ENCODE measurements at regions not wholly inside any gene's neighbourhood (a gene's known extent, or its start where the extent isn't known, plus 50 kb on each side); places are given as distances from the start of the nearest gene placed in this dataset.
"Not testable (repeated sequence)": the region's sequence is repeated elsewhere in the genome, so short reads cannot be mapped to it uniquely, and the experiment has no call there.

DNA sequence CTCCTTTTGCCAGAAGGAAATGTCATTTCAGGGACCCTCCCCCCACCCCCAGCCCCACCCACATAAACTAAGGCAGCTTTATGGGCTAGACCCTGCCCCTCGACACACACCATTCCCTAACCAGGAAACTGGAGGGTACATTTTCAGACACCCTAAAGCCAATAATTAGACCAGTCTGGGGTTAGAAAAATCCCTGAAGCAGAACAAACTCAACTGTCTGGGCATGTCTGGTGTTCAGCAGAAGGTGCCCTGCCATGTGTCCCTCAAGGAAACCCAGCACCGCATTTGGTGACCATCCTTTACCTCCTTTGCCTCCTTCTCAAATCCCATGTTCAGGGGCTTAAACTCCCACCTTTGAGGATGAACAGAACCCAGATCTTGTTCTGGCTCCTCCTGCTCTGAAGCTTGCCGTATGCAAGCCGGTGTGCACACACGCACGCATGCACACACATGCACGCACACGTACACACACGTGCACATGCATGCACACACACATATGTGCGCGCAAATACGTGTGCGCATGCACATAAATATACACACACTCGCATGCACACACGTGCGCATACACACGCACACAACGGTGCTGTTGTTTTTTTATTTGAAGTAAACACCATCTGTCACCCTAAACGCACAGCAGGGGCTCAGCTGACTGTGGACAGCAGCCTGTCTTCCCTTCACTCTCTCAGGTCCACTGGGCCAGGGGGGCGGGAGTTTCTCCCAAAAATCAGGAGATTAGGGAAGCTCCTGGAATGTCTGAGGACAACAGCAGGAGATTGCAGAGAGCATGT is 156.8 kb upstream of the TNRC6C start:
- Histone ChIP-seq H3K9ac (ENCODE audit: low read length) (no peak overlapping the region), H3K36me3 (ENCODE audit: control insufficient read depth, insufficient read depth, low read length) (no peaks in the 10 kb centered on the region), H3K27me3 (ENCODE audit: control insufficient read depth, insufficient read depth, low read length) (peaks cover 32% of the 10 kb centered on the region)

DNA sequence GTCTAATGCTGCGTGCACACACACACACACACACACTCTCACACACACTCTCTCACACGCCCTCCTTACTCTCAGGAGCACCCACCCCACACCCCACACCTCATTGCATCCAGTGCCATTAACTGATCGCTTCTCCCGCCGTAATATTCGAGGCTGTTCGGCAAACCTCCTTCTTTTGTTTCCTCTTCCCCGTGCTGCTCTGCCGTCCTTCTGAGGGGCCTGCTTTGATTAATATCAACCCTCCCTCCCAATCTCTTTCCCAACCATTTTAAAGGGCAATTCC is 156.2 kb upstream of the TNRC6C start:
- Histone ChIP-seq H3K27ac (ENCODE audit: low read depth, low read length) (no peak overlapping the region), H3K4me3 (ENCODE audit: low read depth, low read length) (no peak overlapping the region; the same call in 1 of the 2 replicates), H3K9ac (ENCODE audit: low read length) (no peak overlapping the region), H3K4me1 (ENCODE audit: control insufficient read depth, insufficient read depth, low read length) (peaks cover 22% of the 10 kb centered on the region), H3K36me3 (ENCODE audit: control insufficient read depth, insufficient read depth, low read length) (no peaks in the 10 kb centered on the region), H3K27me3 (ENCODE audit: control insufficient read depth, insufficient read depth, low read length) (peaks cover 35% of the 10 kb centered on the region), H3K9me3 (ENCODE audit: control insufficient read depth, insufficient read depth, low read depth, low read length) (no peaks in the 10 kb centered on the region)

More for the DNA sequence above, 156.8 kb upstream of the TNRC6C start:
- H3K4me1 ChIP-seq (ENCODE audit: control insufficient read depth, insufficient read depth, low read length), result peaks cover 22% of the 10 kb centered on the region
- no peak overlapping the region; the same call in 1 of the 2 replicates for H3K4me3 ChIP-seq (ENCODE audit: low read depth, low read length)
- no peak overlapping the region for H3K27ac ChIP-seq (ENCODE audit: low read depth, low read length)
- no peaks in the 10 kb centered on the region for H3K9me3 ChIP-seq (ENCODE audit: control insufficient read depth, insufficient read depth, low read depth, low read length)

DNA sequence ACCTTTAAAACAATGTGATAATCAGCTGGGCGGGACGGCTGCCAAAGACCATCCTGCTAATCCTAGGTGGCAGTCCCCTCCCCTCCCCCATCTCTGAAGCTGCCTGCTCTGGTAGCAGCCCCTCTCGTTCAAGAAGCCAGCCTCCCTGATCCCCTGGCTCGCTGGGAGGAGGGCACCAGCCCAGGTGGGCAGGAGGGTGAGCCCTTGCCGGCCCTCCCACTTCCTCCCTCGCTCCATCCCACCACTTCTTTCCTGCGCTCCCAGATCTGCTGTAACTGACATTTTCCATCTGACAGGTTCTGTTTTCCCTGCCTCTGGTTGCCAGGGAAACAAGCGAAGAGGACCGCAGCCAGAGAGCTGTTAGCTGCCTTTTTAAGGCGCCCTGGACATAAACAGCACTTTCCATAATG is 155.7 kb upstream of the TNRC6C start:
- H3K9ac ChIP-seq (ENCODE audit: low read length), result no peak overlapping the region
- no peaks in the 10 kb centered on the region for H3K36me3 ChIP-seq (ENCODE audit: control insufficient read depth, insufficient read depth, low read length)
- no peaks in the 10 kb centered on the region for H3K9me3 ChIP-seq (ENCODE audit: control insufficient read depth, insufficient read depth, low read depth, low read length)
- H3K4me1 ChIP-seq (ENCODE audit: control insufficient read depth, insufficient read depth, low read length), result peaks cover 22% of the 10 kb centered on the region
- H3K4me3 ChIP-seq (ENCODE audit: low read depth, low read length), result no peak overlapping the region; the same call in 1 of the 2 replicates
- H3K27me3 ChIP-seq (ENCODE audit: control insufficient read depth, insufficient read depth, low read length), result peaks cover 38% of the 10 kb centered on the region
- H3K27ac ChIP-seq (ENCODE audit: low read depth, low read length), result no peak overlapping the region

DNA sequence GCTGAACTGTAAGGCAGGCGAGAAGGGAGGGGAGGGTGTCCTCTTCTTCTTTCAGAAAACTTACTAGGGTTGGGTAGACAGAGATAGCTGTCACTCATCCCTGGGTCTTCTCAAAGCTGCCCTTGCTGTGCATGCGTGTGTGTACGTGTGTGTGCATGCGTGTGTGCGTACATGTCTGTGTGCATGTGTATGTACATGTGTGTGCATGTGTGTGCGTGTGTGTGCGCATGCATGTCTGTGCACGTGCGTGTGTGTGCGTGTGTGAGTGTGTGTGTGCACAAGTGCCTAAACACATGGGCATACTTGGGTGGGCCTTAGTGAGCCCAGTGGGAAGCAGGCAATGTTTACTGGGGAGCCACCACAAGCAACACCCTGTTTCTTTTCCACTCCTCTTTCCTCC is 154.8 kb upstream of the TNRC6C start:
- Histone ChIP-seq H3K27me3 (ENCODE audit: control insufficient read depth, insufficient read depth, low read length) (peaks cover 38% of the 10 kb centered on the region), H3K36me3 (ENCODE audit: control insufficient read depth, insufficient read depth, low read length) (no peaks in the 10 kb centered on the region), H3K27ac (ENCODE audit: low read depth, low read length) (no peak overlapping the region), H3K9ac (ENCODE audit: low read length) (no peak overlapping the region), H3K4me3 (ENCODE audit: low read depth, low read length) (no peak overlapping the region), H3K9me3 (ENCODE audit: control insufficient read depth, insufficient read depth, low read depth, low read length) (no peaks in the 10 kb centered on the region), H3K4me1 (ENCODE audit: control insufficient read depth, insufficient read depth, low read length) (peaks cover 22% of the 10 kb centered on the region)

DNA sequence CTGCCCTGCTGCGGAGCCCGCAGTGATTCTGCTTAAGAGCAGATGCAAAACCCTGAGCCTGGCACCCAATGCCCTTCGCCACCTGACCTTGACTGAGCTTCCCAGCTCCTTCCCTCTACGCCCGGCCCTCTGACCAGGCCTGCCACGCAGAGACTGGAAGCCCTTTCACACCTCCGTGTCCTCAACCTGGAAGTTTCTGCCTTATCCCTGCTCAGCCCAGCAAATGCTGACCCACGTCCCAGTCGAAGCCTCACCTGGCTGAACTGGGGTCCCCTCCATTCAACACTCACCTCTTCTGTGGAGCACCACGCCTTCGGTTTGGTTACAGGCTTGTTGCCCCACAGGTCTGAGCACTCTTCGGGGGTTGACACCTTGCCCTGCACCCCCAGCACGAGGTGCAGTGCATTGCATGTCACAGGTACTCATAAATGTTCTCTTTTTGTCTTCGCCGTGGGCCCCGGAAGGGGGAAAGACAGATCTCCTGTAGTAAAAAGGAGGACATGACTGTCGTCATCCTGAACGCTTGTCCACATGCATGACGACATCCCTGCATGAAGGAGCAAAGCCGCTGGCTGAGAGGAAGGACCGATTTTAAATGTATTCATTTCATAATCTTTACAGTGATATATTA is 153.6 kb upstream of the TNRC6C start:
- no peaks in the 10 kb centered on the region for H3K9me3 ChIP-seq (ENCODE audit: control insufficient read depth, insufficient read depth, low read depth, low read length)
- no peak overlapping the region for H3K9ac ChIP-seq (ENCODE audit: low read length)
- H3K27me3 ChIP-seq (ENCODE audit: control insufficient read depth, insufficient read depth, low read length), result peaks cover 38% of the 10 kb centered on the region
- H3K4me3 ChIP-seq (ENCODE audit: low read depth, low read length), result no peak overlapping the region
- peaks cover 22% of the 10 kb centered on the region for H3K4me1 ChIP-seq (ENCODE audit: control insufficient read depth, insufficient read depth, low read length)
- H3K36me3 ChIP-seq (ENCODE audit: control insufficient read depth, insufficient read depth, low read length), result no peaks in the 10 kb centered on the region
- H3K27ac ChIP-seq (ENCODE audit: low read depth, low read length), result no peak overlapping the region

DNA sequence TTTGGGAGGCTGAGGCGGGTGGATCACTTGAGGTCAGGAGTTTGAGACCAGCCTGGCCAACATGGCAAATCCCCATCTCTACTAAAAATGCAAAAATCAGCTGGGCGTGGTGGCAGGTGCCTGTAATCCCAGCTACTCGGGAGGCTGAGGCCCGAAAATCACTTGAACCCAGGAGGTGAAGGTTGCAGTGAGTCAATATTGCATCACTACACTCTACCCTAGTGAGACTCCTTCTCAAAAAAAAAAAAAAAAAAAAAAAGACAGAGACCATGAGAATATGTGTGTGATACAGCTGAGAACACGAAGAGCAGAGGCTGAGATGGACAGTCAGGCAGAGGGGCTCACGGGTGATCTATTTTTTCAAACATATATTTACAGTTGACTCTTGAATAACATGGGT is 152.5 kb upstream of the TNRC6C start:
- not testable (repeated sequence) for H3K36me3 ChIP-seq (ENCODE audit: control insufficient read depth, insufficient read depth, low read length); H3K4me3 ChIP-seq (ENCODE audit: low read depth, low read length); H3K9ac ChIP-seq (ENCODE audit: low read length); H3K9me3 ChIP-seq (ENCODE audit: control insufficient read depth, insufficient read depth, low read depth, low read length); H3K27ac ChIP-seq (ENCODE audit: low read depth, low read length)
- H3K27me3 ChIP-seq (ENCODE audit: control insufficient read depth, insufficient read depth, low read length), result peaks cover 38% of the 10 kb centered on the region
- H3K4me1 ChIP-seq (ENCODE audit: control insufficient read depth, insufficient read depth, low read length), result peaks cover 32% of the 10 kb centered on the region

DNA sequence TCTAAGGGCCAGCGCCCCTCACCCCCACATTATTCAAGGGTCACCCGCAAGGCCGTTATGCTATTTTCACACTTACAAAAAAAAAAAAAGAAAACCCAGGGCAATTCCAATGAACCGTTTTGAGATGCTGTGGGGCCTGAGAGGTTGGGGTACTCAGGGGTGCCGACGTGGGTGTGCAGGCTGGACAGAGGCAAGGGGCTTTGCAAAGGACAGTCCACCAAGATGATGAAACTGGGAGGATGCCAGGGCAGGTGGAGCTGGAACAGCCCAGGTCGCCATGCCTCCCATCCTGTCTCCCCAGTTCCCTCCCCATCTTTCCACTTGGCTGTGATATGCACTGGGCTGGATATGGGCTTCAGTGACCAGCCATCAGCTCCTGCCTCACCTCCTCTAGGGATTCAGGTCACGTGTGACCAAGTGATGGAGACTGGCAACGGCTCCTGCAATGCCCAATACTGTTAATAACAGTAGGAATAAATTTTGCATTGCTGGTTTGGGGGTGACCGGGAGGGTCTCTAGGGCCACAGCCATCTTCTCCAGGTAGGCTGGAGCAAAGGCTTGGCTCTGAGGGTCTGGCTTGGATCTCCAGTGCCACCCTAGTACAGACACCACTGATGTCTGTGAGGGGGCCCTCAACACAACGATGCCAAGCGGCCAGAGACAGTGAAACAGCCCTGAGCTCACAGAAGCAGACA is 151.3 kb upstream of the TNRC6C start:
- Histone ChIP-seq H3K27me3 (ENCODE audit: control insufficient read depth, insufficient read depth, low read length) (peaks cover 31% of the 10 kb centered on the region), H3K4me3 (ENCODE audit: low read depth, low read length) (no peak overlapping the region), H3K36me3 (ENCODE audit: control insufficient read depth, insufficient read depth, low read length) (no peaks in the 10 kb centered on the region), H3K4me1 (ENCODE audit: control insufficient read depth, insufficient read depth, low read length) (peaks cover 34% of the 10 kb centered on the region), H3K27ac (ENCODE audit: low read depth, low read length) (no peak overlapping the region), H3K9me3 (ENCODE audit: control insufficient read depth, insufficient read depth, low read depth, low read length) (no peaks in the 10 kb centered on the region), H3K9ac (ENCODE audit: low read length) (no peak overlapping the region)

DNA sequence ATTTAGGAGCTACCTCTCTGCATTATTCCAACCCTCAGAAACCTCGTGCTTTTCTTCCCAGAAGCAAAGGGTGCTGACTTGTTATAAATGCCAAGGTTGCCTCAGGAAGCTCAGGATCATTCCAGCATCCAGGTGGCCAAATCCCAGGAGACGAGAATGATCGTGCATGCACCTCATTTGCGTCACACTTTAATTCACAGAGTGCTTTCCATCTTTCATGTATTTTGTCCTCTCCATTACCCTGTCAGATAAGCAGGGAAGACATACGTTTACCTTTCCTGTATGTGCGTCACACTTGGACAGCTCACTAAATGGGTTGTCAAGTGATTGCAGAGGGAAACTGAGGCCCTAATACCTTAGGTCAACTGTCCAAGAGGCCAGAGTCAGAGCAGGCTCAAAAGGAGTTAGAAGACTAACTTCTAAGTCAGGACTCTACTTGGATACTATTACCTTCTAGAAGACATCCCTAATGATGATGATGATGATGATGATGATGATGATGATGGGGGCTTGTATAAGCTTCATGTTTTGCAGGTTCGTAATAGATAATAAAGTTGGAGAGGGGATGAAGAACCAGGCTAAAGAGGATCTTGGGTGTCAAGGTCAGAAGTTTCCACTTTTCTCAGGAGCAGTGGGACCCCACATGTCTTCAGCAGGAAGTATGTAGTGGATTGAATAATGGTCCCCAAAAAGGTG is 150.6 kb upstream of the TNRC6C start:
- H3K4me1 ChIP-seq (ENCODE audit: control insufficient read depth, insufficient read depth, low read length), result peaks cover 27% of the 10 kb centered on the region
- H3K9me3 ChIP-seq (ENCODE audit: control insufficient read depth, insufficient read depth, low read depth, low read length), result no peaks in the 10 kb centered on the region
- H3K36me3 ChIP-seq (ENCODE audit: control insufficient read depth, insufficient read depth, low read length), result no peaks in the 10 kb centered on the region
- peaks cover 29% of the 10 kb centered on the region for H3K27me3 ChIP-seq (ENCODE audit: control insufficient read depth, insufficient read depth, low read length)
- no peak overlapping the region for H3K27ac ChIP-seq (ENCODE audit: low read depth, low read length)
- H3K4me3 ChIP-seq (ENCODE audit: low read depth, low read length), result no peak overlapping the region
- H3K9ac ChIP-seq (ENCODE audit: low read length), result no peak overlapping the region

DNA sequence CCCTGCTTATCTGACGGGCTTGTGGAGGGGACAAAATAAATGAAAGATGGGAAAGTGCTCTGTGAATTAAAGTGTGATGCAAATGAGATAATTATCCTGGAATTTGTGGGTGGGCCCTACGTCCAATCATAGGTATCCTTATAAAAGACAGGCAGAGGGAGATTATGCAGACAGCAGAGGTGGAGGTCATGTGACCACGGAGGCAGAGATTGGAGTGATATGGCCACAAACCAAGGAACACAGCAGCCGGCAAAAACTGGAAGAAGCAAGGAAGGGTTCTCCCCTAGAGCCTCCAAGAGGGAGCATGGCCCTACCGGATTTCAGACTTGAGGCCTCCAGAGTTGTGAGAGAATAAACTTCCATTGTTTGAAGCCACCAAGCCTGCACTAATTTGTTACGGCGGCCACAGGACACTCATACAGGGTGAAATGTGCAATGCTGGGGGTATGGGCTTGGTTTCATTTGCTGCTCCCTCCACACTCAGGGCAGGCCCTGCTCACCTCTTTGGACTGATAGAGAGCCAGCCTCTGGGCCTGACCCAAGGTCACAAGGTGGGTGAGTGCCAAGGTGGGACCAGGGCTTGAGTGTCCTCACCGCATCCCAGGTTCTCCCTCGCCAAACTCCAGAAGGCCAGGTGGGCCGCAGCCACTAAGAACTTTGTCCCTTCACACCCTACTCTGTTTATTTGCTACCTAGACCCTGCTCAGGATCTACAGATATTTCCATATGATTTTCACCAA is 149.6 kb upstream of the TNRC6C start:
- Histone ChIP-seq H3K27me3 (ENCODE audit: control insufficient read depth, insufficient read depth, low read length) (peaks cover 21% of the 10 kb centered on the region), H3K27ac (ENCODE audit: low read depth, low read length) (no peak overlapping the region), H3K4me1 (ENCODE audit: control insufficient read depth, insufficient read depth, low read length) (peaks cover 19% of the 10 kb centered on the region), H3K4me3 (ENCODE audit: low read depth, low read length) (no peak overlapping the region), H3K9me3 (ENCODE audit: control insufficient read depth, insufficient read depth, low read depth, low read length) (no peaks in the 10 kb centered on the region), H3K9ac (ENCODE audit: low read length) (no peak overlapping the region), H3K36me3 (ENCODE audit: control insufficient read depth, insufficient read depth, low read length) (no peaks in the 10 kb centered on the region)

DNA sequence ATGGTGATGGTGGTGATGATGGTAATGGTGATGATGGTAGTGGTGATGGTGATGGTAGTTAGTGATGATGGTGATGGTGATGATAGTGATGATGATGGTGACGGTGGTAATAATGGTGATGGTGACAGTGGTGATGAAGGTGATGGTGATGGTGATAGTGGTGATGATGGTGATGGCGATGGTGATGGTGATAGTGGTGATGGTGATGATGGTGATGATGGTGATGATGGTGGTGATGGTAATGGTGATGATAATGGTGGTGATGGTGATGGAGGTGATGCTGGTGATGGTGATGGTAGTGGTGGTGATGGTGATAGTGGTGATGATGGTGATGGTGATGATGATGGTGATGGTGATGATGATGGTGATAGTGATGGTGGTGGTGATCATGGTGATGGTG is 148.7 kb upstream of the TNRC6C start:
- Histone ChIP-seq H3K9ac (ENCODE audit: low read length) (no peak overlapping the region), H3K27me3 (ENCODE audit: control insufficient read depth, insufficient read depth, low read length) (peaks cover 11% of the 10 kb centered on the region), H3K27ac (ENCODE audit: low read depth, low read length) (no peak overlapping the region), H3K4me3 (ENCODE audit: low read depth, low read length) (no peak overlapping the region), H3K4me1 (ENCODE audit: control insufficient read depth, insufficient read depth, low read length) (peaks cover 19% of the 10 kb centered on the region), H3K9me3 (ENCODE audit: control insufficient read depth, insufficient read depth, low read depth, low read length) (no peaks in the 10 kb centered on the region), H3K36me3 (ENCODE audit: control insufficient read depth, insufficient read depth, low read length) (no peaks in the 10 kb centered on the region)
